H1 (cell line): ENCODE measurements at regions not wholly inside any gene's neighbourhood (a gene's known extent, or its start where the extent isn't known, plus 50 kb on each side); places are given as distances from the start of the nearest gene placed in this dataset.

ENCODE experiments used
- CTCF ChIA-PET: fragments of 300-600 bp; sonication (Branson Sonifier 250); formaldehyde crosslinking; loops from one replicate; lab custom pipeline; 2021; ENCODE audit not compliant: partially characterized antibody; lab: Charles Lee
- POLR2A ChIA-PET: fragments of 300-600 bp; sonication (Branson Sonifier 250); formaldehyde crosslinking; loops from one replicate; lab custom pipeline; 2021; ENCODE audit warnings: inconsistent platforms; ENCODE audit not compliant: partially characterized antibody; lab: Charles Lee
- DNase-seq, 2 experiments: peaks; one replicate each; pipeline versions ENCODE4 v3.0.0 to v3.0.0-alpha.2; 2010 to 2022; ENCODE audit warnings: low spot score in 2 of 2, low read depth in 1 of 2, mixed read lengths in 1 of 2
- FAIRE-seq: peaks from 2 replicates; lab custom pipeline; 2011; peaks lifted over from hg19 to GRCh38; lab: Jason Lieb, UNC
- H2AFZ ChIP-seq: 2 replicates; pipeline ENCODE4 v1.8.1; 2012; ENCODE audit warnings: low read length, inconsistent platforms
- H2AK5ac ChIP-seq: 2 replicates; pipeline ENCODE4 v1.6.1; 2013; ENCODE audit warnings: low read depth, low read length
- H2BK120ac ChIP-seq: replicated peaks from 2 replicates; pipeline ENCODE3; 2013; ENCODE audit warnings: low read depth, low read length, inconsistent platforms
- H2BK12ac ChIP-seq: 2 replicates; pipeline ENCODE4 v1.6.1; 2013; ENCODE audit warnings: low read depth, low read length
- H2BK15ac ChIP-seq: 2 replicates; pipeline ENCODE4 v1.6.1; 2013; ENCODE audit warnings: low read length
- H2BK20ac ChIP-seq: 2 replicates; pipeline ENCODE4 v1.6.1; 2013; ENCODE audit warnings: low read length
- H2BK5ac ChIP-seq: 2 replicates; pipeline ENCODE4 v1.6.1; 2013; ENCODE audit warnings: low read depth, low read length
- H3K14ac ChIP-seq: 2 replicates; pipeline ENCODE4 v1.6.1; 2013; ENCODE audit warnings: inconsistent platforms; ENCODE audit not compliant: insufficient read length
- H3K18ac ChIP-seq: 2 replicates; pipeline ENCODE4 v1.6.1; 2013; ENCODE audit warnings: low read length; ENCODE audit errors: extremely low read depth
- H3K23ac ChIP-seq: 2 replicates; pipeline ENCODE4 v1.6.1; 2013; ENCODE audit warnings: inconsistent platforms; ENCODE audit not compliant: insufficient read length
- H3K23me2 ChIP-seq: 2 replicates; pipeline ENCODE4 v1.6.1; 2013; ENCODE audit warnings: low read depth, low read length
- H3K27ac ChIP-seq: 2 replicates; pipeline ENCODE4 v1.6.1; 2011; ENCODE audit warnings: low read depth, low read length, inconsistent platforms
- H3K27me3 ChIP-seq, 4 experiments: replicated peaks in 1 of 4; 1 replicate in 1 of 4; 2 replicates in 3 of 4; pipeline versions ENCODE4 v1.6.1 to v1.8.1; 2011 to 2013; ENCODE audit warnings: low read length in 3 of 4, mild to moderate bottlenecking in 3 of 4, inconsistent platforms in 2 of 4, mixed read lengths in 2 of 4, moderate library complexity in 1 of 4; ENCODE audit not compliant: control insufficient read depth in 3 of 4, insufficient read depth in 3 of 4; ENCODE audit errors: extremely low read depth in 1 of 4
- H3K36me3 ChIP-seq, 4 experiments: 2 replicates each; pipeline versions ENCODE4 v1.6.1 to v1.8.1; 2011 to 2013; ENCODE audit warnings: mild to moderate bottlenecking in 4 of 4, low read length in 3 of 4, moderate library complexity in 2 of 4, control low read depth in 1 of 4, inconsistent platforms in 1 of 4; ENCODE audit not compliant: insufficient read depth in 4 of 4, control insufficient read depth in 2 of 4
- H3K4ac ChIP-seq: replicated peaks from 2 replicates; pipeline ENCODE3; 2013; ENCODE audit warnings: low read length, low read depth, mixed read lengths, inconsistent platforms; ENCODE audit not compliant: insufficient read length
- H3K4me1 ChIP-seq, 4 experiments: replicated peaks in 1 of 4; 1 replicate in 1 of 4; 2 replicates in 3 of 4; pipeline versions ENCODE4 v1.6.1 to v1.8.1; 2011 to 2013; ENCODE audit warnings: low read length in 3 of 4, inconsistent platforms in 2 of 4, mixed read lengths in 1 of 4; ENCODE audit not compliant: insufficient read depth in 4 of 4, control insufficient read depth in 3 of 4
- H3K4me2 ChIP-seq, 2 experiments: 2 replicates each; pipeline versions ENCODE4 v1.6.1 to v1.8.1; 2011 to 2013; ENCODE audit warnings: low read depth in 2 of 2, low read length in 2 of 2, control low read depth in 1 of 2, inconsistent platforms in 1 of 2, mild to moderate bottlenecking in 1 of 2; ENCODE audit not compliant: insufficient read depth in 1 of 2
- H3K4me3 ChIP-seq, 4 experiments: fragments of 200-600, 300-600 bp in 1 of 4; sonication (generic), shearing (Covaris generic), sonication (Bioruptor Twin) in 1 of 4; 2 replicates each; pipeline versions ENCODE4 v1.5.1 to v1.8.1; 2011 to 2016; ENCODE audit warnings: low read length in 4 of 4, low read depth in 3 of 4, control low read depth in 2 of 4, inconsistent platforms in 2 of 4, mild to moderate bottlenecking in 2 of 4, mixed read lengths in 1 of 4, moderate library complexity in 1 of 4; ENCODE audit not compliant: insufficient read depth in 2 of 4; ENCODE audit errors: extremely low read depth in 1 of 4
- H3K56ac ChIP-seq: replicated peaks from 2 replicates; pipeline ENCODE3; 2013; ENCODE audit warnings: low read depth, mild to moderate bottlenecking, mixed read lengths, low read length, inconsistent platforms; ENCODE audit not compliant: insufficient read length
- H3K79me1 ChIP-seq: 2 replicates; pipeline ENCODE4 v1.6.1; 2013; ENCODE audit warnings: low read depth, low read length, control low read depth
- H3K79me2 ChIP-seq, 2 experiments: 2 replicates each; pipeline versions ENCODE4 v1.6.1 to v1.8.1; 2012 to 2013; ENCODE audit warnings: low read length in 2 of 2, mild to moderate bottlenecking in 2 of 2, inconsistent platforms in 1 of 2; ENCODE audit not compliant: insufficient read depth in 2 of 2, control insufficient read depth in 1 of 2
- H3K9ac ChIP-seq, 4 experiments: replicated peaks in 1 of 4; 1 replicate in 1 of 4; 2 replicates in 3 of 4; pipeline versions ENCODE4 v1.6.1 to v1.8.1; 2011 to 2013; ENCODE audit warnings: low read depth in 3 of 4, low read length in 3 of 4, control low read depth in 2 of 4, mild to moderate bottlenecking in 2 of 4, moderate library complexity in 2 of 4, inconsistent platforms in 1 of 4; ENCODE audit errors: extremely low read depth in 1 of 4
- H3K9me3 ChIP-seq, 2 experiments: 2 replicates each; pipeline versions ENCODE4 v1.6.1 to v1.8.1; 2012 to 2013; ENCODE audit warnings: mild to moderate bottlenecking in 2 of 2, moderate library complexity in 2 of 2, control low read depth in 1 of 2, inconsistent platforms in 1 of 2, low read depth in 1 of 2, low read length in 1 of 2, mixed read lengths in 1 of 2; ENCODE audit not compliant: insufficient read depth in 2 of 2
- H4K20me1 ChIP-seq, 2 experiments: replicated peaks in 1 of 2; 2 replicates each; pipeline versions ENCODE3 to v1.8.1; 2011 to 2013; ENCODE audit warnings: inconsistent platforms in 2 of 2, low read length in 2 of 2, mild to moderate bottlenecking in 1 of 2; ENCODE audit not compliant: insufficient read depth in 2 of 2, control insufficient read depth in 1 of 2
- H4K5ac ChIP-seq: 2 replicates; pipeline ENCODE4 v1.6.1; 2013; ENCODE audit warnings: low read length, low read depth, mixed read lengths, inconsistent platforms; ENCODE audit not compliant: insufficient read length
- H4K8ac ChIP-seq: 2 replicates; pipeline ENCODE4 v1.8.0; 2013; ENCODE audit warnings: mild to moderate bottlenecking, moderate library complexity, low read length, inconsistent platforms; ENCODE audit not compliant: insufficient read depth; ENCODE audit errors: extremely low read depth
- H4K91ac ChIP-seq: replicated peaks from 2 replicates; pipeline ENCODE3; 2013; ENCODE audit warnings: low read length, mixed read lengths, inconsistent platforms; ENCODE audit not compliant: insufficient read length
- ASH2L ChIP-seq: fragments of 200-600, 300-600 bp; sonication (generic); IDR thresholded peaks from one replicate; pipeline ENCODE4 v1.7.1; 2017; ENCODE audit warnings: low read length
- ATF2 ChIP-seq: IDR thresholded peaks from 2 replicates; pipeline ENCODE4 v1.6.1; 2012; ENCODE audit warnings: low read length, inconsistent platforms
- BACH1 ChIP-seq: IDR thresholded peaks from 2 replicates; pipeline ENCODE4 v1.6.1; 2012; ENCODE audit warnings: low read length, improper control_type of control experiment
- BRCA1 ChIP-seq: IDR thresholded peaks from 2 replicates; pipeline ENCODE4 v1.6.1; 2012; ENCODE audit warnings: low read depth, low read length, improper control_type of control experiment
- KDM4A ChIP-seq: IDR thresholded peaks from one replicate; pipeline ENCODE4 v1.7.1; 2012; ENCODE audit warnings: low read depth, mild to moderate bottlenecking, moderate library complexity, low read length, inconsistent platforms; ENCODE audit not compliant: severe bottlenecking
- RXRA ChIP-seq: IDR thresholded peaks from 2 replicates; pipeline ENCODE4 v1.6.1; 2011; ENCODE audit warnings: low read depth, mild to moderate bottlenecking, low read length, moderate library complexity; ENCODE audit not compliant: insufficient read depth
- TAF1 ChIP-seq: IDR thresholded peaks from 2 replicates; pipeline ENCODE4 v1.6.1; 2011; ENCODE audit warnings: mild to moderate bottlenecking, low read depth, low read length
- USF2 ChIP-seq: IDR thresholded peaks from 2 replicates; pipeline ENCODE4 v1.6.1; 2011; ENCODE audit warnings: low read length, improper control_type of control experiment
- WGBS, 2 experiments: shearing (Covaris generic) in 1 of 2; methylation state at CpG; one replicate each; pipeline versions ENCODE4 v1.1.6 to v1.1.7; 2013 to 2015; ENCODE audit warnings: low lambda C conversion rate in 2 of 2, mixed read lengths in 2 of 2, inconsistent platforms in 1 of 2, low coverage in 1 of 2, missing lambda C conversion rate in 1 of 2; ENCODE audit not compliant: insufficient replicate concordance in 2 of 2, insufficient coverage in 1 of 2, insufficient read length in 1 of 2; ENCODE audit errors: extremely low coverage in 1 of 2, missing lambda C conversion rate in 1 of 2; 5-methylcytosine and 5-hydroxymethylcytosine counted together

- Histone ChIP-seq H4K91ac (peak overlapping the region; percentile 74), H3K9me3 (no peaks in the 10 kb centered on the region), H4K20me1 (no peaks in the 10 kb centered on the region), H2BK20ac (no peak overlapping the region), H3K23ac (no peak overlapping the region), H3K23me2 (no peaks in the 10 kb centered on the region), H3K27ac (peak overlapping the region; percentile 81; the same call in 1 of the 2 replicates), H2BK12ac (no peak overlapping the region), H3K56ac (peak overlapping the region; percentile 16), H2AK5ac (no peak overlapping the region), H2BK15ac (no peak overlapping the region), H2AFZ (no peak overlapping the region), H4K8ac (no peak overlapping the region), H3K4ac (peak overlapping the region; percentile 69), H2BK120ac (peak overlapping the region; percentile 78), H3K79me1 (no peaks in the 10 kb centered on the region), H3K27me3 (no peaks in the 10 kb centered on the region), H3K4me2 (peak overlapping the region; percentile 57 to 82; a peak in 2 of 4 replicates), H3K9ac (no peak overlapping the region), H3K14ac (no peak overlapping the region), H3K4me3 (peak overlapping the region in 1 of 4 experiments; percentile 48; a peak in 1 of 8 replicates), H4K5ac (peak overlapping the region; percentile 88), H3K36me3 (peaks cover 0 to 9% (median 4%) of the 10 kb centered on the region in 4 experiments; a peak in 2 of 8 replicates), H3K4me1 (peaks cover 0 to 12% (median 4%) of the 10 kb centered on the region in 4 experiments; a peak in 4 of 7 replicates), H2BK5ac (peak overlapping the region; percentile 94; the same call in 1 of the 2 replicates), H3K18ac (peak overlapping the region; percentile 38), H3K79me2 (peaks cover 0 to 25% of the 10 kb centered on the region in 2 experiments; a peak in 2 of 4 replicates)
- ChIA-PET POLR2A (interaction anchor here (0.6 to 1.8 kb wide), 4 partner anchors 9 to 55 kb away, joined by 4 to 8 read pairs (median 5); no protein-coding TSS in a partner anchor), CTCF (no interaction called here)
- DNase-seq (no peak), FAIRE-seq (no peak)
- 3% methylated on average over 2 of the region's 2 CpGs; no CpG with 5 or more reads in 1 of the 2 experiments for WGBS, 2 experiments
- TF ChIP-seq RXRA: no peak
- no peak for TF ChIP-seq BACH1
- TF ChIP-seq TAF1: no peak
- no peak for TF ChIP-seq BRCA1
- TF ChIP-seq KDM4A: no peak
- no peak for TF ChIP-seq ASH2L
- TF ChIP-seq USF2: no peak
- TF ChIP-seq ATF2: no peak
These were observed 99.7 kb downstream of the TMSB4Y start for GRCh38 chrY:13803424-13803823.
